ENCODE measurements at regions not wholly inside any gene's neighbourhood (a gene's known extent, or its start where the extent isn't known, plus 50 kb on each side); places are given as distances from the start of the nearest gene placed in this dataset.
"Not testable (repeated sequence)": the region's sequence is repeated elsewhere in the genome, so short reads cannot be mapped to it uniquely, and the experiment has no call there.

DNA sequence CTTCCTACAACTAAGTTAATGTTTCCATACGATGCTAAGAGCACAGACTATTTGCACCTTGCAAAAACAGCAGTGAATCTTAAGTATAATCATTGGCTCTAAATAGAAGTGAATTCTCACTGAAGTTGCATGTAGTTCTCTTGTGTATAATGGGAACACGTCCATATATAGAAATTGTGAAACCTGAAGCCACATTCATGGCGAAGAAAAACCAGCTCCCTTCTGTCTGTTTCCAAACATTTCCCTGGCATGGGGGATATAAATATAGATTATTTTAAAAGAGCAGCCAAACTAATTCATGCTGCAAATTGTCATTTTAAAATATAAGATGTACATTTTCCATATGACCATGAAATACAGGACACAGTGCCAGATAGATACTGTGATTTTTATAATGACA lies 71.1 kb downstream of the TRAM1L1 start:
- no peak for DNase-seq (ENCODE audit: low spot score)

DNA sequence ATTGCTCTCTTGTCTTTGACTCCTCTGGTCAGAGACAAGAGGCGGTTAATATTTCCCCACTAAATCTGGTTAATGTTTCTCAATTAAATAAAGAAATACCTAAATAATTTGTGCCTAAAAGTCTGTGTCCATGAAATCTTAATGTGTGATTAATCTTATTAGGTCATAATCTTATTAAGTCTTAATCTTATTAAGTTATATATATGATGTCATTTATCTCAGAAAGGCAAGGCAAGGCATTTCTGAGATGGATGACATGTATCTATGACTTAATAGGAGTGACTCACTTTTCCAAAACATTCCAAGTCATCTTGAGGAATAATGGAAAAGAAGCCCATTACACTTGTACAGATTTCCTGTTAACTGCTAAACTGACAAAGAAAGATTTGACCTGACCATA lies 74.7 kb downstream of the TRAM1L1 start:
- DNase-seq (ENCODE audit: low spot score), result no peak

DNA sequence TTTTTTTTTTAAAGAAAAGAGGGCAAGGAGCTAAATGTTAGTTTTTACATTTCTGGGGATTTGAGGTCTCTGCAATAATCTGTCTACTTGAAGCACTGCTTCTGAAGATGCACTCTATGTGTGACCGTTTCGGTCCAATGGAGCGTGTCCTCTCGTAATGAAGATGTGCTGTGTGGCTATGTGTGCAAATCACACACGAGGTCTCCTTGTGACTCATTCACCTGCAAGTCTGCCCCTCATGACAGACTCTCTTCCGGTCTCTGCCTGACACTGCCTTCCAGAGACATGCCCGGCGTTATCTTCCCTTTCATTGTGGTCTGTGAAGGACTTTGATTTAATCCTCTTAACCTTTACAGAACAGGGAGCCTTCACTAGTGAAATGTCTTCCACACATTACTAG lies 84.3 kb downstream of the TRAM1L1 start:
- DNase-seq (ENCODE audit: low spot score), result no peak

DNA sequence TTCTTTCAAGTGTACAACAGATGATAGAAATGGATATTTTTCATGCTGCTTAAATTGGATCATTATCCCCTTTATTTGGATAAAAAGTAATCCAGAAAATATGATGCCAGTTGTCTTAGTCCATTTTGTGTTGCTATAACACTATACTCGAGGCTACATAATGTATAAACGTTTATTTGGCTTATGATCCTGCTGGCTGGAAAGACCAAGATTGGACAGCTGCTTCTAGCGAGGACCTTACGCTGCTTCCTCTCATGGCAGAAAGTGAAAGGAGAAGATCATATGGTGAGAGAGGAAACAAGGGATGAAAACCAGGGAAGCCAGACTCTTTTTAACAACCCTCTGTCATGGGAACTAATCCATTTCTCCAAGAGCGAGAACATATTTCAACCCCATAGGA lies 102.7 kb downstream of the TRAM1L1 start:
- no peak for DNase-seq (ENCODE audit: low spot score)

DNA sequence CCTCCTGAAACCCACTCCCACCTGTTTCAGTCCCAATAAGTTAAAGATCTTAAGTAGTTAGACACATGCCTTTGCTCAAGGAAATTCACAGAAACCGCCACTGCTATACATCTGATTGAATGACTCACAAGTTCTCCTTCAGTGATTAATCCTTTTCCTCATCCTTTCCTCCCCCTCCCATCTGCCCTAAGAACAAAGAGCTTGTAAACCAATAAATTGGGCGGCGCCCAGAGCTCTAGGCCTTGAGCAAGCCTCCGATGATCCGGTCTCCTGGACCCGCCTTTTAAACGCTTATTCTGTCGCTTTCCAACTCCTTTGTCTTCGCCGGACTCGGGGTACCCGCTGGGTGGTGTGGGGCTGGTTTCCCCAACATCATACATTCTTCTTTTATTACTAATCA lies 104.9 kb downstream of the TRAM1L1 start:
- DNase-seq (ENCODE audit: low spot score), result not testable (repeated sequence)

DNA sequence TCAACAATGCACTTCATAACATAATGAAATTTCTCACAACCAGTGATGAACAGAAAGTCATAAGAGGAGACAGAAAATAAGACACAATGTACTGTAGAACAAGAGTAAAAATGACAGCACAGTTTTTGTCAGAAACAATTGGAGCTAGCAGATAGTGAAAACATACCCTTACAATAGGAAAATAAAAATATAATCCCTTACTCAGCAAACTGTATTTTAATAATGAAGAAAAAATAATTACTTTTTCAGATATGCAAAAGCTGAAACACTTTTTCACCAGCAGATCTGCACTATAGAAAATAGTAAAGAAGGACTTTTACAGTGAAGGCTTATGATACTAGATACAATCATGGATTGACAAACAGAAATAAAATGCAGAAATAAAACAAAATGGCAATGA lies 126.3 kb downstream of the TRAM1L1 start:
- DNase-seq (ENCODE audit: low spot score), result no peak

DNA sequence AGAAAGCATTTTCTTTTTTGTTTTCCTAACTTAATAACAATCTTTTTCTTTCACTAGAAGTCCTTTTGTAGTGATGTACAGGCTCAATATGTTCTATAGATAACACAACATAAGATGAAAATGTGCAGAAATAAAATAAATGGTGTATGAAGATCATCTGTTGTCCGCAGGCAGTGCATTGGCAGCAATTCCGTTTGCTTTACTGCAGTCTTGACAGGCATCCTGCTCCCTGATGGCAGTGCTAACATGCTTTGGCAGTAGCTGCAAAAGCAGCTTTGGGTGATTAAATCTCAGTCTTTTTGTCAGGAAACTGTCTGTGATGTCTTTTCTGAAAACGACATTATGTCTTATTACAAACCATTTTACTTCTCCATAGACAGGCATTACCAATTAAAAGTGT lies 131.4 kb downstream of the TRAM1L1 start:
- DNase-seq (ENCODE audit: low spot score), result peak; percentile 87

DNA sequence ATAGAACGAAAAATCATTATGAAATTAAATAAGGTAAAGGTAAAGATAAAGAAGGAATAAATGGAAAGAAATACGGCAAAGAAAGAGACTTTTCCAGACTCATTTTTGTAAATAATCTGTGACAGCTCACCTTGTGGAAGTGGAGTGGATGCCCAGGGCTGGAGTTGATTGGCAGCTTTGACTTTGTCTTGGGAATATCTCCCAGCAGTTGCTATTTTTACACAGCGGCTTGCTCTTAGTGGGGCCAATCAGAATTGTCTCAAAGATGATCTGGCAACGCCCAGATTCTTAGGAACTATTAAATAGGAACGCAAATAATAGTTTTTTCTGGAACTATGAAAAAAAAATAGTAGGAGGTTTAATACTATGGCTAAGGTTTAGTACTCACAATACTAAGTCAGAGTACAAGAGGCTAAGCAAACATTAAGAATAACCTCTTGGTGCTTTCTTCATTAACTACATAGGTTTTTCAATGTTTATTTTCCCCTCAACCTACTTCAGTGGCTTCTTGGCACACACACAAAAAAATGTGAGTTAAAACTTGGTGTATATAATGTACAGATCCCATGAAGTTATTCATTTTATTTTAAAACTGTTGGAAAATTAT lies 132.7 kb downstream of the TRAM1L1 start:
- DNase-seq (ENCODE audit: low spot score), result peak; percentile 86

DNA sequence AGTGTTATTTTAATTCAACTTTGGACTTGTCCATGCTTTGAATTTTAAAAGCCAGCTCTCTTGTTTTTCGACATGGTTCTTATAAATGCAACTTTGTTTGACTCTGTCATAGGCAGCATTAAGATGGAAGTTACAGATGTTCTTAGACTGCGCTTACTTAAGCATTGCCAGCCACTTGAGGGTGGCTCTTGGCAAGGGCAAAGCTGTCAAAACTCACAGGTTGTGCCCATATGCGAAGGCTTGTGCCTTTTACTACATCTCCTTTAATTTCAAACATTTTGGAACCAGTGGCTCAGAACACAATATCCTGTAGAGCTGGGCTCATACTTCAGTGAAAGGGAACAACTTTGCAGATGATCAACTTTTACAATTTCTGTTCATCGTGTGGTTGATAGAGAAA lies 135.5 kb downstream of the TRAM1L1 start:
- no peak for DNase-seq (ENCODE audit: low spot score)

DNA sequence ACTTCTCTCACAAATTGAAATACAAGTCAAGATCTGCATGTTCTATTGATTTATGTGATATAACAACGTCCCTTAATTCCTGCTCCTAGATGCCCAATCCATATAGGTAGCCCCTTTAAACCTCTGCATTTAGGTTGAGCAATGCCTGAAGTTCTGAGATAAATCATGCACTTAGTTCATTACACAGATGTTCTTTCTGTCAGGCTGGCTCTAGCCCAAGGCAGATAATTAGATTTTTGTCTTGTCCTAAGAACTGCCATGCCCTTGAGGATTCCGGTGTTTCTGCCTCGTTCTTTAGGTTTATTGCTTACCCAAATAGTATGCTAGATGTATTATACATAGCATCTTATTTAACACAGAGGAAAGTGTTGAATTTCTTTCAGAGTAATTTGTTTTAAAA lies 143.1 kb downstream of the TRAM1L1 start:
- DNase-seq (ENCODE audit: low spot score), result no peak

DNA sequence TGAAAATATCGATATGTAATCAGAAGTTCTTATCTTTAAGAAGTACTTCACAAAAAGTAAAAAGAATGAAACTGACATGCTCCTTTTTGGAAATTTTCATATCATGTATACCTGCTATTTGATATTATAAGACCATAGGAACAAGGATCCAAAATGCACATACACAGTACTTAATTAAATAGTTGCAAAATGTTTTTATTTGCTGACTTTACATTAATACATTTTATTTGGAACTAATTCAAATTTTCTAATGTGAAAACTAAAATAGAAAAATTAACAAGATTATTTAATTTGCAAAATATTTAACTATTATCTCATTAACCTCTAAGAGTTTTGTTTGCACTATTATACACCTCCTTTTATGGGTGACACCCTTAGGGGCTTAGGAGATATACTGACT lies 155.0 kb downstream of the TRAM1L1 start:
- no peak for DNase-seq (ENCODE audit: low spot score)

DNA sequence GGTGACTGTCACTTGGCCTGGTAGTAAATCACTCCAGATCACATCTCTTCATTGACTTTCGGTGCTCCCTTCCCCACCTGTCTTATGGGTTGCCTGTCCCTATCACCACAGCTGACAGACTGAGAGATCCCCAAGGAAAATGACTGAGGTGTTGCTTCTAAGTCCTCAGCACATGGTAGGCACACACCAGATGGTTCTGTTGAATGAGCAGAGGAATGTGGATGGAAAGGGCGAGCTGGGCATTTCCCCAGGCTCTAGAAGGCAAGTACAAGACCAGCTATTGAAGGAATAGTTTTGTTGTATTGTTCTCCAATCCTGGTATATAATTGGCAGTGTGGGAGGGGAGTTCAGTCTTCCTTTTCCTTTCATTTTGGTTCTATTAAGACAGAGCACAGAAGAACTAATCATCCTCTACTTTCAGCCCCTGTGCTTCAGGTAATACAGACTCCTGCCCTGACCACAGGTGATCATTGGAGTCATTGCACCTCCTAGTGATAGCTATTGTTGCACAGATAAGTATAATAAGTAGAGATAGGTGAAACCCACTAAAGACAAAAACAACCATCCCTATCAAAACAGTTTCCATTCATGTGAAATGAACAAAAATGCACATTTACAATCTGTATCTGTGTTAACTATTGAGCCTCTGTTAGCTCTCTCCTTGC lies 158.6 kb downstream of the TRAM1L1 start:
- DNase-seq (ENCODE audit: low spot score), result peak; percentile 46

DNA sequence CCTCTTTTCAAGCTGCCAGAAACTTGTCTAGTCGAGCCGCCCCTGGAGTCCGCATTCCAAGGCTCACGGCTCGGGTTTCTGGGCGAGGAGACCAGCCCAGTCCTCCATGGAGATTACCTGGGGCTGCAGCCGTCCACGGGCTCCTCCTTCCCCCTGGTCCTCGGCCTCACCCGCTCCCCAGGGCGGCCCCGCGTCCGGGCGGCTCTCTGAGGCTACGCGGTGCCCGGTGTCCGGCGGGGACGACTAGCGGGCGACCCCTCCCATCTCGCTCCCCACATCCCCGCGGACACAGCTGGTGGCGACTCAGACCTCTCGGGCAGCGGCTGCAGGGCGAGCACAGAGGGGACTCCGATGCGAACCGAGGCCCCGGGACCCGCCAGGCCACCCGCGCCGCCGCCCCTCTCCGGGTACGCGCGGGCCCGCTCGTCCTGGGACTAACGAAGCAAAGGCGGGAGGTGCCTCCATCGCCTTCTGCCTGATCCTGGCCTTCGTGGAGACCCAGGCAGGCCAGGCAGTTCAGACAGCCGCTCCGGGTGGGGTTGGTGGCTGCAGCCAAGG lies 159.4 kb downstream of the TRAM1L1 start:
- DNase-seq (ENCODE audit: low spot score), result peak; percentile 26

DNA sequence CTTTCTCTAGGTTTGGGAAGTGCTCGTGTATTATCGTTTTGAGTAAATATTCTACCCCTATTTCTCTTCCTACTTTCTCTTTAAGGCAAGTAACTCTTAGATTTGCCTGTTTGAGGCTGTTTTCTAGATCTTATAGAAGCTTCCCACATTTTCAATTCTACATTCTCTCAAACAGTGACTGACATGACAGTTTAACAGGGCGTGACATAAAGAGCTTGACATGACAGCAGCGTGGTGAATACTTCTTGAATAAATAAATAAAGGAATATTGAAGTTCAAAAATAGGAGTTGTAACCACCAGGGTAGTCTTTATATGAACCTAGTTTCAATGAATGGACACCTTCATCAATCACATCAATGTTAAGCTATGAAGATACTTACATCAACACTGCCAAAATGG lies 162.0 kb downstream of the TRAM1L1 start:
- DNase-seq (ENCODE audit: low spot score), result no peak

DNA sequence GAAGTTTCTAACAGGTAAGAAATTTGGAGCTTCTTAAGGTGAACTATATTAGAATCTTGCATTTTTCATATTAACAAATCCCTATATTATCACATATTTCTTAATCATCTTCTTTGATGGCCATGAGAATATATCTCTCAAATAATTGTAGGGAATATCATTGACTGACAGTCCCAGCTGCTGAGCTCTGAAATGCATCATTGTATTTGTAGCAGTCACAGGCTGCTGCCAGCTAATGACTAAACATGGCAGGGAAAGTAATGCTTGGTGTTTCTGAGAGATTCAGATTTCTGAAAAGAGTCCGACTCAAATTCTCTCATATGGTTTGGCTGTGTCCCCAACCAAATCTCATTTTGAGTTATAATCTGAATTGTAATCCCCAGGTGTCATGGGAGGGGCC lies 171.9 kb downstream of the TRAM1L1 start:
- DNase-seq (ENCODE audit: low spot score), result no peak

DNA sequence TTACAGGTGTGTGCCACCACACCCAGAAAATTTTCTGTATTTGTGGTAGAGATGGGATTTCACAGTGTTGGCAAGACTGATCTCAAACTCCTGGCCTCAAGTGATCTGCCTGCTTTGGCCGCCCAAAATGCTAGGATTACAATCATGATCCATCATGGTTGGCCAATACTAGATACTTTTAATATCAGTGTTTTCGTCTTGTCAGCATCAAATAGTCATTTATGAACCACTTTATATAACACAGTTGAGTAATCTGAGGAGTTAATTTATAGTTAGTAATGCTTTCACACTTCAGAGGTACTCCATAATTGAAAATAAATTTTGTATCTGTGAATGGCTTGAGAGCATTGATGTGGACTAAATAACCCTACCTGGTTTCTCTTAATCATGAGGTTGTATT lies 178.6 kb downstream of the TRAM1L1 start:
- DNase-seq (ENCODE audit: low spot score), result no peak

DNA sequence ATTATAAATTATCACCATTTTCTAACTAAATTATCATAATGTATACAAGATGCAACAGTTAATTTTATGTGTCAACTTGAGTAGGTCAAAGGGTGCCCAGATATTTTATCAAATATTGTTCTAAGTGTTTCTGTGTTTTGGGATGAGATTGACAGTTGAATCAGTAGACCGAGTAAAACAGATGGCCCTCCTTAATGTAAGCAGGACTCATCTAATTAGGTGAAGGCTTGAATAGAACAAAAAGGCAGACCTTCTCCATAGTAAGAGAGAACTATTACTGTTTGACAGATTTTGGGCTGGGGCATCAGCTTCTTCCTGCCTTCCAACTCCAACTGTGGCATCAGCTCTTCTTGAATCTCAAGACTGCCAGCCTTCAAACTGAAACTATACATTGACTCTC lies 185.8 kb downstream of the TRAM1L1 start:
- DNase-seq (ENCODE audit: low spot score), result no peak

DNA sequence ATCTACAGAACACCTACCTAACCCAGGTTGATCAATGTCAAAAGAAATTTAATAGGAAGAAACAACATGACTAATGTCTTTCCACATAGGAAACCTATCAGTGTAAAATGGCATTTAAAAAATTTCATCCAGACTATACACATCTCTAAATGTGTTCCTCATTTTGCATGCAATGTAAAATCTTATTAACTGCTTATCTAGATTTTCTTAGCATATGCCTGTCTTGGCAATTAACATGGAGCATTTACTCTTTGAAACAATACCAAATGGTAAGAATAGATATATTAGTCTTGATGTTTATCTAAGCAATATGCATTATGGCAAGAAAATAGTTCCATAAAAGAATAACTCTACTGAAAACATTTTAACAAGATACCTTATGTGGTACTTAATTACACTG lies 199.8 kb downstream of the TRAM1L1 start:
- DNase-seq (ENCODE audit: low spot score), result no peak

DNA sequence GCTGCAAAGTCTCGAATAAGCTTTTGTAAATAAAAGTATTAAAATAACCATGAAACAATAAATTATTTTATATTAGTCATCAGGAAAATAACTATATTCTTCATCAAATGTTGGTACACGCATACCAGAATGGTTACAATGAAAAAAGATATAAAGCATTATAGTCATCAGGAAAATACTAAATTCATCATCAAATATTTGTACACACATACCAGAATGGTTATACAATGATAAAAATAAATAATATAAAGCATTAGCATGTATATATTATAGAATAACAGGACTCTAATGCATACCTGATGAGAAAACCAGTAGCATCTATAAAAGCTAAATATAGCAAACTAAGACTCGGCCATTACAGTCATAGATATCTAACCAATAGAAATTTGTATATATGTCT lies 202.9 kb downstream of the TRAM1L1 start:
- no peak for DNase-seq (ENCODE audit: low spot score)

DNA sequence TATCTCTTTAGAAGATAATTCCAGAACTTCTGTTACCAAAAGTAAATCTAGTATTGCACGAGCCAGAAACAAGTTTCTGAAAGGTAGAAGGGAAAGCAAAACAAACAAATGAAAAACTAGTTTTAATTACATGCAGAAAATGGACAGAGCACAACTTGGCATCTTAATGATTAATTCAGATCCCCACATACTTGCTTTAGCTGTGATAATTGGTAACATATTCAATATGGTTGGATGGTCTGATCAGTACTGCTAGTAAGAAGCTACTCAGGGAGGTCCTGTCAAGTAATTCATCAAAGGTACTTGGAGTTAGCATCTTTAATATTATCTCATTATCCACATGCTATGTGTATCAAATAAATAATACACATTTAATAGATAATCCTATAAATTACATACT lies 204.3 kb downstream of the TRAM1L1 start:
- DNase-seq (ENCODE audit: low spot score), result no peak

DNA sequence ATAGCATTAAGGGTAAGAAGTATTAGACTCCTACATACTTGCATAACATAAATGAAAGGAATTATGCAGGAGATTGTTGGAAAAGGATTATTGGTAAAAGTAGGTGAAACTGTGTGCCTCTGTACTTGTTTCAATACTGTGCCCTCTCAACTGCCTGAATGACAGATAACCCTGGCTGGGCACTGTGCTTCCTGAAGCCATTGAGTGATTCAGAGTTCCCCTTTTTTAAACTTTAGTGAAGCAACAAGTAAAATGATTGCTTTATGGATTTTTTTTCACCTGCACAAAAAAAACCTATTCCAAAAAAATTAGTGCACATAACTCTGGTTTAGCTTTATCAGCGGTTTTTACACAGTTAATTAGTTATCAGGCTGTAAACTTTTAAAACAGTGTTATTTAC lies 204.8 kb downstream of the TRAM1L1 start:
- no peak for DNase-seq (ENCODE audit: low spot score)

DNA sequence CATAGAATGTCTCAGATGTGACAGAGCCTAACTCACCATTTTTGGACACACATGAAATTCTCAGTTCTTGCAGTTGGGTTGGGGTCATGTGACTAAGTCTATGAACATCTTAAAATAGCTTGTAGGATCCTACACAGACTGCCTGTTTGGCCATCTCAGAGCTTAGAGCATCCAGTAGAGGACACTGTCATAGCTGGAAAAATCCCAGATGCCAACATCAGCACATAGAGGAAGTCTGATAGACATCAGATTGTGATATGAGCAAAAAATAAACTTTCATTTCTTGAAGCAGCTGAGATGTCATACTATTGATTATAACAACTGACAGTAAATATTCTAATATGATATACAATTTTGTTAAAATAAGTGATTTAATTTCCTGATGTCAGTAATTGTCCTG lies 207.1 kb downstream of the TRAM1L1 start:
- DNase-seq (ENCODE audit: low spot score), result no peak

DNA sequence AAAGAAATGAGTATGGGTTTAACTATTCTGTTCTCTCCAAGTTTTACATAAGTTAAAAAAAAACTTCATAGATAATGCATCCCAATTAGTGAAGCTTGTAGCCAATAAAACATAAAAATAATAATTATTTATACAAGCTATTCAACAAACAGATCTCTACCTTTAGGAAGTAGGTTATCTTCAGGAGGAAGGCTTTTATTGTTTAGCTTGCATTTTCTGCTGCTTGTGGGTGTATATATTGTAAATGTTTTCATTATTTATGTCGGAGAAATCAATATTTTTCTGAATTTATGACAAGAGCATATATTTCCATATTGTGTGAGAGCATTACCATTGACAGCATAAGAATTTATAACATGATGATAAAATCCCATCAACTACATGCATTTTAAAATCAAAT lies 208.3 kb downstream of the TRAM1L1 start:
- no peak for DNase-seq (ENCODE audit: low spot score)

DNA sequence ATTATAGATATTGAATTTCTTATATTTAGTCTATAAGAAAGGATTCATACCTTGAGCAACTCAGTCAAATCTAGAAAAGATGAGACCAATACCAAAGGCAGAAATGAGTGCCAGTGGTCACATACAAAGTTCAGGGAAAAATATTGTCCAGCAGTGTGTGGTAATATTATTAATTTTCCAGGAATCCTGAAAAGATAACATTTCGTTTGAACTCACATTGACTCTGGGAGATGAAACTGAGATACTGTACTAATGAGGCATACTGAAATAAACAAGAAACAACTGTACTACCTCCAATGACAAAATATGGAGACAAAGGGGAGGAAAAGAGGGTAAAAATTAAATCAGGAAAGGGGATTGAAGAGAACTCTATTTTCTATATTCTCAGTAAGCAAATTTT lies 212.4 kb downstream of the TRAM1L1 start:
- DNase-seq (ENCODE audit: low spot score), result no peak

All from cerebellar cortex (tissue), 1 donor.